ENCODE measurements at regions not wholly inside any gene's neighbourhood (a gene's known extent, or its start where the extent isn't known, plus 50 kb on each side); places are given as distances from the start of the nearest gene placed in this dataset.

GRCh38 chr10:1860351-1860750 is 123.0 kb upstream of the ADARB2 start:
- TF ChIP-seq EZH2 (IDR thresholded peaks at IDR 0.05; ENCODE audit: borderline replicate concordance, insufficient read depth, low read depth, low read length, poor library complexity, severe bottlenecking) (no peak), CTCF (IDR thresholded peaks at IDR 0.05) (no peak)
- no peak for ATAC-seq (ENCODE audit: low read depth)
- H3K4me2 ChIP-seq (replicated peaks; ENCODE audit: low read depth, low read length, poor library complexity, severe bottlenecking), result no peak overlapping the region
- H3K9ac ChIP-seq (ENCODE audit: low read length), result no peak overlapping the region
- H3K79me2 ChIP-seq (ENCODE audit: control insufficient read depth, insufficient read depth, low read length), result no peaks in the 10 kb centered on the region
- H2AFZ ChIP-seq (ENCODE audit: insufficient read depth, low read depth, low read length, poor library complexity, severe bottlenecking), result no peak overlapping the region
- H3K27me3 ChIP-seq (replicated peaks in 1 of 4; ENCODE audit: control extremely low read depth in 1 of 4, control insufficient read depth in 3 of 4, insufficient read depth in 4 of 4, low read length in 3 of 4), result no peaks in the 10 kb centered on the region
- no peak for DNase-seq
- no peak overlapping the region for H3K27ac ChIP-seq (ENCODE audit: low read length in 2 of 2)
- Mint-ChIP-seq H3K4me1 (no peaks in the 10 kb centered on the region), H3K9me3 (ENCODE audit: insufficient read depth) (peaks cover 8% of the 10 kb centered on the region), H3K27ac (no peak overlapping the region), H3K27me3 (peaks cover 4% of the 10 kb centered on the region), H3K4me3 (no peak overlapping the region)
- intact Hi-C loops (cut with micrococcal nuclease), result no loop called here
- no peaks in the 10 kb centered on the region for H4K20me1 ChIP-seq (ENCODE audit: control insufficient read depth, insufficient read depth, low read length, poor library complexity, severe bottlenecking)
- H3K9me3 ChIP-seq (ENCODE audit: control extremely low read depth in 1 of 3, control insufficient read depth in 2 of 3, insufficient read depth in 1 of 3, low read length in 2 of 3), result peaks cover 0 to 3% (median 0%) of the 10 kb centered on the region in 3 donors
- H3K4me1 ChIP-seq (ENCODE audit: control insufficient read depth in 2 of 2, insufficient read depth in 2 of 2, low read length in 2 of 2), result no peaks in the 10 kb centered on the region
- WGBS (ENCODE audit: insufficient coverage), result no CpG with 5 or more reads among the region's 5 CpGs
- ChIA-PET CTCF (interaction anchor here (0.5 kb wide), 1 partner anchor 703 kb away, joined by 3 read pairs; no protein-coding TSS in a partner anchor), POLR2A (no interaction called here)
- H3K4me3 ChIP-seq (ENCODE audit: control extremely low read depth in 1 of 5, extremely low read depth in 1 of 5, insufficient read depth in 1 of 5, low read depth in 2 of 5, low read length in 4 of 5), result no peak overlapping the region
- no peaks in the 10 kb centered on the region for H3K36me3 ChIP-seq (replicated peaks in 1 of 2; ENCODE audit: control extremely low read depth in 1 of 2, control insufficient read depth in 1 of 2, extremely low read depth in 1 of 2, insufficient read depth in 2 of 2, low read length in 1 of 2)

- no peak overlapping the region for H3K27ac Mint-ChIP-seq
Measured at GRCh38 chr10:1858547-1858946, 121.2 kb upstream of the ADARB2 start.

More at GRCh38 chr10:1858547-1858946, 121.2 kb upstream of the ADARB2 start:
- Histone ChIP-seq H4K20me1 (ENCODE audit: control insufficient read depth, insufficient read depth, low read length, poor library complexity, severe bottlenecking) (no peaks in the 10 kb centered on the region), H3K9me3 (ENCODE audit: control extremely low read depth in 1 of 3, control insufficient read depth in 2 of 3, insufficient read depth in 1 of 3, low read length in 2 of 3) (no peaks in the 10 kb centered on the region), H3K79me2 (ENCODE audit: control insufficient read depth, insufficient read depth, low read length) (no peaks in the 10 kb centered on the region), H3K4me3 (ENCODE audit: control extremely low read depth in 1 of 5, extremely low read depth in 1 of 5, insufficient read depth in 1 of 5, low read depth in 2 of 5, low read length in 4 of 5) (no peak overlapping the region), H3K4me2 (replicated peaks; ENCODE audit: low read depth, low read length, poor library complexity, severe bottlenecking) (no peak overlapping the region), H3K4me1 (ENCODE audit: control insufficient read depth in 2 of 2, insufficient read depth in 2 of 2, low read length in 2 of 2) (no peaks in the 10 kb centered on the region), H3K36me3 (replicated peaks in 1 of 2; ENCODE audit: control extremely low read depth in 1 of 2, control insufficient read depth in 1 of 2, extremely low read depth in 1 of 2, insufficient read depth in 2 of 2, low read length in 1 of 2) (no peaks in the 10 kb centered on the region), H2AFZ (ENCODE audit: insufficient read depth, low read depth, low read length, poor library complexity, severe bottlenecking) (no peak overlapping the region), H3K9ac (ENCODE audit: low read length) (no peak overlapping the region), H3K27me3 (replicated peaks in 1 of 4; ENCODE audit: control extremely low read depth in 1 of 4, control insufficient read depth in 3 of 4, insufficient read depth in 4 of 4, low read length in 3 of 4) (no peaks in the 10 kb centered on the region), H3K27ac (ENCODE audit: low read length in 2 of 2) (no peak overlapping the region)
- DNase-seq, result no peak
- WGBS (ENCODE audit: insufficient coverage), result 0% methylated on average over 1 of the region's 7 CpGs
- intact Hi-C loops (cut with micrococcal nuclease), result no loop called here
- Mint-ChIP-seq H3K27me3 (no peaks in the 10 kb centered on the region), H3K4me3 (no peak overlapping the region), H3K9me3 (ENCODE audit: insufficient read depth) (peaks cover under 1% of the 10 kb centered on the region), H3K4me1 (no peaks in the 10 kb centered on the region)
- ChIA-PET POLR2A (no interaction called here), CTCF (no interaction called here)
- no peak for TF ChIP-seq CTCF (IDR thresholded peaks at IDR 0.05)
- TF ChIP-seq EZH2 (IDR thresholded peaks at IDR 0.05; ENCODE audit: borderline replicate concordance, insufficient read depth, low read depth, low read length, poor library complexity, severe bottlenecking), result no peak
- ATAC-seq (ENCODE audit: low read depth), result no peak

Data from B cell (primary cell).